ENCODE measurements at regions not wholly inside any gene's neighbourhood (a gene's known extent, or its start where the extent isn't known, plus 50 kb on each side); places are given as distances from the start of the nearest gene placed in this dataset.

GRCh38 chr18:28407681-28408080 is 230.8 kb upstream of the CDH2 start:
- no peak for ATAC-seq
- no peak for TF ChIP-seq ZNF565 (CRISPR knock-in tag; conservative IDR thresholded peaks at IDR 0.05; ENCODE audit: low read depth)
- TF ChIP-seq ZC3H10 (CRISPR knock-in tag; IDR thresholded peaks at IDR 0.05) = no peak
- TF ChIP-seq ZNF8 (CRISPR knock-in tag; IDR thresholded peaks at IDR 0.05) = no peak
- TF ChIP-seq CSRNP3 (CRISPR knock-in tag; IDR thresholded peaks at IDR 0.05) = no peak
- no peak for TF ChIP-seq RARB (CRISPR knock-in tag; IDR thresholded peaks at IDR 0.05)
- TF ChIP-seq POU6F1 (CRISPR knock-in tag; IDR thresholded peaks at IDR 0.05; ENCODE audit: borderline replicate concordance, low read depth) = no peak

GRCh38 chr18:28406533-28406932 is 229.6 kb upstream of the CDH2 start:
- ATAC-seq = no peak
- no peak for TF ChIP-seq ARNTL (CRISPR knock-in tag; IDR thresholded peaks at IDR 0.05; ENCODE audit: borderline replicate concordance, low read depth)
- TF ChIP-seq ESRRG (CRISPR knock-in tag; IDR thresholded peaks at IDR 0.05) = no peak
- no peak for TF ChIP-seq TCF4 (CRISPR knock-in tag; IDR thresholded peaks at IDR 0.05; ENCODE audit: borderline replicate concordance)
- TF ChIP-seq CSRNP3 (CRISPR knock-in tag; IDR thresholded peaks at IDR 0.05) = no peak
- no peak for TF ChIP-seq ZFP3 (CRISPR knock-in tag; IDR thresholded peaks at IDR 0.05)
- TF ChIP-seq ZFP30 (CRISPR knock-in tag; IDR thresholded peaks at IDR 0.05) = no peak
- no peak for TF ChIP-seq ZNF565 (CRISPR knock-in tag; conservative IDR thresholded peaks at IDR 0.05; ENCODE audit: low read depth)
- TF ChIP-seq SNAI2 (CRISPR knock-in tag; IDR thresholded peaks at IDR 0.05) = no peak
- TF ChIP-seq CREB5 (CRISPR knock-in tag; IDR thresholded peaks at IDR 0.05; ENCODE audit: low read depth) = no peak
- TF ChIP-seq ISL1 (CRISPR knock-in tag; IDR thresholded peaks at IDR 0.05) = no peak
- TF ChIP-seq OSR1 (CRISPR knock-in tag; IDR thresholded peaks at IDR 0.05) = no peak
- TF ChIP-seq PATZ1 (CRISPR knock-in tag; IDR thresholded peaks at IDR 0.05; ENCODE audit: borderline replicate concordance) = no peak
- TF ChIP-seq PPARA (CRISPR knock-in tag; IDR thresholded peaks at IDR 0.05; ENCODE audit: borderline replicate concordance) = no peak
- no peak for TF ChIP-seq ZNF70 (CRISPR knock-in tag; IDR thresholded peaks at IDR 0.05)

- ATAC-seq = no peak
- TF ChIP-seq TOX (CRISPR knock-in tag; IDR thresholded peaks at IDR 0.05; ENCODE audit: borderline replicate concordance) (no peak), BACH2 (CRISPR knock-in tag; IDR thresholded peaks at IDR 0.05; ENCODE audit: borderline replicate concordance) (no peak), POU6F1 (CRISPR knock-in tag; IDR thresholded peaks at IDR 0.05; ENCODE audit: borderline replicate concordance, low read depth) (no peak), ZFP30 (CRISPR knock-in tag; IDR thresholded peaks at IDR 0.05) (no peak), ZNF70 (CRISPR knock-in tag; IDR thresholded peaks at IDR 0.05) (no peak), TCF4 (CRISPR knock-in tag; IDR thresholded peaks at IDR 0.05; ENCODE audit: borderline replicate concordance) (no peak), PPARA (CRISPR knock-in tag; IDR thresholded peaks at IDR 0.05; ENCODE audit: borderline replicate concordance) (no peak), ZC3H10 (CRISPR knock-in tag; IDR thresholded peaks at IDR 0.05) (no peak), SNAI2 (CRISPR knock-in tag; IDR thresholded peaks at IDR 0.05) (no peak), ESRRG (CRISPR knock-in tag; IDR thresholded peaks at IDR 0.05) (no peak), CREB5 (CRISPR knock-in tag; IDR thresholded peaks at IDR 0.05; ENCODE audit: low read depth) (no peak), OSR1 (CRISPR knock-in tag; IDR thresholded peaks at IDR 0.05) (no peak), ZNF565 (CRISPR knock-in tag; conservative IDR thresholded peaks at IDR 0.05; ENCODE audit: low read depth) (no peak), TSHZ2 (CRISPR knock-in tag; IDR thresholded peaks at IDR 0.05) (no peak), GLIS3 (CRISPR knock-in tag; IDR thresholded peaks at IDR 0.05) (no peak), RARB (CRISPR knock-in tag; IDR thresholded peaks at IDR 0.05) (no peak), ZFP3 (CRISPR knock-in tag; IDR thresholded peaks at IDR 0.05) (no peak), CSDC2 (CRISPR knock-in tag; IDR thresholded peaks at IDR 0.05) (no peak)
Measured at GRCh38 chr18:28404694-28405093, 227.8 kb upstream of the CDH2 start.

Measured in SK-N-SH treated with all-trans-retinoic acid at 6 μM for 48 hours (cell line).